Upper lobe of right lung (tissue), 1 donor: ENCODE measurements at regions not wholly inside any gene's neighbourhood (a gene's known extent, or its start where the extent isn't known, plus 50 kb on each side); places are given as distances from the start of the nearest gene placed in this dataset.

Experiments used
- ATAC-seq: fragments of 200-7000 bp; cut with Tn5 transposase; one replicate; pipeline ENCODE4 v1.9.1; 2020; ENCODE audit warnings: mild to moderate bottlenecking, moderate library complexity
- DNase-seq: peaks from one replicate; pipeline ENCODE4 v3.0.0-alpha.2; 2020
- H3K27ac ChIP-seq: fragments of 200-600 bp; one replicate; pipeline ENCODE4 v1.8.0; 2022
- H3K27me3 ChIP-seq: fragments of 200-600 bp; one replicate; pipeline ENCODE4 v1.8.0; 2022; ENCODE audit warnings: mild to moderate bottlenecking
- H3K36me3 ChIP-seq: fragments of 200-600 bp; one replicate; pipeline ENCODE4 v1.8.0; 2022
- H3K4me1 ChIP-seq: fragments of 200-600 bp; one replicate; pipeline ENCODE4 v1.8.0; 2022
- H3K4me3 ChIP-seq: fragments of 200-600 bp; one replicate; pipeline ENCODE4 v1.8.0; 2022; ENCODE audit warnings: mild to moderate bottlenecking
- H3K9me3 ChIP-seq: fragments of 200-600 bp; one replicate; pipeline ENCODE4 v1.8.0; 2022
- CTCF ChIP-seq: fragments of 200-600 bp; IDR thresholded peaks from one replicate; pipeline ENCODE4 v1.8.0; 2022; ENCODE audit warnings: antibody characterized with exemption
- intact Hi-C: fragments of 100-400 bp; cut with DNase I; formaldehyde crosslinking; loops from one replicate; pipeline ENCODE4 v1.11.0; 2022
- donor health status: DM: no; HTN: yes; CAD: no; lungs with severe emphysema.

- ATAC-seq: no peak
These were observed 405.1 kb upstream of the POU3F3 start for GRCh38 chr2:104448661-104449440.

GRCh38 chr2:104452558-104452957, 401.4 kb upstream of the POU3F3 start:
- no peaks in the 10 kb centered on the region for H3K27me3 ChIP-seq
- H3K27ac ChIP-seq: no peak overlapping the region
- intact Hi-C loops: no loop called here
- H3K4me1 ChIP-seq: no peaks in the 10 kb centered on the region
- H3K9me3 ChIP-seq: no peaks in the 10 kb centered on the region
- ATAC-seq: no peak
- DNase-seq: no peak
- no peak for TF ChIP-seq CTCF
- no peaks in the 10 kb centered on the region for H3K36me3 ChIP-seq
- H3K4me3 ChIP-seq: no peak overlapping the region

More at GRCh38 chr2:104448661-104449440, 405.1 kb upstream of the POU3F3 start:
- no peak for DNase-seq
- intact Hi-C loops: no loop called here
- Histone ChIP-seq H3K4me1 (no peaks in the 10 kb centered on the region), H3K27me3 (no peaks in the 10 kb centered on the region), H3K9me3 (no peaks in the 10 kb centered on the region), H3K4me3 (peak overlapping the region; percentile 6), H3K27ac (no peak overlapping the region), H3K36me3 (no peaks in the 10 kb centered on the region)
- TF ChIP-seq CTCF: no peak

GRCh38 chr2:104462731-104463130, 391.2 kb upstream of the POU3F3 start:
- Histone ChIP-seq H3K9me3 (no peaks in the 10 kb centered on the region), H3K27me3 (no peaks in the 10 kb centered on the region), H3K36me3 (no peaks in the 10 kb centered on the region), H3K4me1 (no peaks in the 10 kb centered on the region), H3K27ac (no peak overlapping the region), H3K4me3 (no peak overlapping the region)
- no peak for DNase-seq
- no peak for TF ChIP-seq CTCF
- intact Hi-C loops: no loop called here
- no peak for ATAC-seq

- no peak overlapping the region for H3K4me3 ChIP-seq
- intact Hi-C loops: no loop called here
- ATAC-seq: peak; percentile 34
These were observed 387.9 kb upstream of the POU3F3 start for GRCh38 chr2:104465981-104466380.

GRCh38 chr2:104468846-104469245, 385.1 kb upstream of the POU3F3 start:
- Histone ChIP-seq H3K27me3 (no peaks in the 10 kb centered on the region), H3K36me3 (no peaks in the 10 kb centered on the region), H3K4me3 (no peak overlapping the region), H3K9me3 (no peaks in the 10 kb centered on the region), H3K4me1 (no peaks in the 10 kb centered on the region), H3K27ac (no peak overlapping the region)
- intact Hi-C loops: no loop called here
- ATAC-seq: no peak
- no peak for DNase-seq
- TF ChIP-seq CTCF: no peak

More at GRCh38 chr2:104465981-104466380, 387.9 kb upstream of the POU3F3 start:
- no peaks in the 10 kb centered on the region for H3K9me3 ChIP-seq
- DNase-seq: no peak
- H3K36me3 ChIP-seq: no peaks in the 10 kb centered on the region
- H3K27ac ChIP-seq: no peak overlapping the region
- TF ChIP-seq CTCF: no peak
- H3K27me3 ChIP-seq: no peaks in the 10 kb centered on the region
- no peaks in the 10 kb centered on the region for H3K4me1 ChIP-seq

GRCh38 chr2:104472076-104472475, 381.8 kb upstream of the POU3F3 start:
- Histone ChIP-seq H3K36me3 (no peaks in the 10 kb centered on the region), H3K27me3 (no peaks in the 10 kb centered on the region), H3K4me3 (no peak overlapping the region), H3K27ac (no peak overlapping the region), H3K4me1 (no peaks in the 10 kb centered on the region), H3K9me3 (no peaks in the 10 kb centered on the region)
- DNase-seq (no peak), ATAC-seq (no peak)
- TF ChIP-seq CTCF: no peak
- intact Hi-C loops: no loop called here
